HEK293 (cell line): ENCODE measurements at regions not wholly inside any gene's neighbourhood (a gene's known extent, or its start where the extent isn't known, plus 50 kb on each side); places are given as distances from the start of the nearest gene placed in this dataset.

Experiments used
- CTCF ChIA-PET: fragments of 350-600 bp; formaldehyde crosslinking; extraction: SDS; loops from one replicate; lab custom pipeline; 2021; ENCODE audit warnings: antibody characterized with exemption; lab: Yijun Ruan, JAX
- POLR2A ChIA-PET: fragments of 300-600 bp; formaldehyde crosslinking; extraction: SDS; loops from one replicate; lab custom pipeline; 2020; ENCODE audit warnings: antibody characterized with exemption, inconsistent platforms; lab: Yijun Ruan, JAX
- H3K27ac ChIP-seq: fragments of 200-500 bp; sonication (Bioruptor generic); 2 replicates; pipeline ENCODE4 v1.5.1; 2014; ENCODE audit warnings: low read depth, low read length, control low read depth, inconsistent platforms; ENCODE audit errors: extremely low read depth
- H3K36me3 ChIP-seq, 2 experiments: fragments of 200-500 bp in 1 of 2; sonication (Bioruptor generic) in 1 of 2; 1 replicate in 1 of 2; 2 replicates in 1 of 2; pipeline ENCODE4 v1.5.1; 2014 to 2017; ENCODE audit warnings: inconsistent platforms in 2 of 2, low read length in 2 of 2; ENCODE audit not compliant: control insufficient read depth in 2 of 2, insufficient read depth in 1 of 2
- H3K4me1 ChIP-seq: fragments of 200-500 bp; sonication (Bioruptor generic); 2 replicates; pipeline ENCODE4 v1.5.1; 2014; ENCODE audit warnings: mild to moderate bottlenecking, low read length, inconsistent platforms; ENCODE audit not compliant: control insufficient read depth, insufficient read depth
- H3K4me3 ChIP-seq: 2 replicates; pipeline ENCODE4 v1.5.1; 2011; ENCODE audit warnings: low read depth, mild to moderate bottlenecking, control low read depth, low read length, moderate library complexity
- H3K9me3 ChIP-seq: fragments of 200-500 bp; sonication (Bioruptor generic); 2 replicates; pipeline ENCODE4 v1.5.1; 2014; ENCODE audit warnings: low read depth, low read length, inconsistent platforms; ENCODE audit not compliant: control insufficient read depth, insufficient read depth
- GLIS1 ChIP-seq: fragments of 450-650 bp; formaldehyde crosslinking; IDR thresholded peaks from 2 replicates; pipeline ENCODE4 v1.5.1; 2016; ENCODE audit warnings: missing biosample characterization, missing genetic modification characterization
- HOXD13 ChIP-seq: sonication (generic); formaldehyde crosslinking; IDR thresholded peaks from 2 replicates; pipeline ENCODE4 v1.8.0; 2022; ENCODE audit warnings: missing genetic modification reagents, borderline replicate concordance
- PRDM1 ChIP-seq: fragments of 450-650 bp; formaldehyde crosslinking; IDR thresholded peaks from 2 replicates; pipeline ENCODE4; 2016; ENCODE audit warnings: missing biosample characterization, missing genetic modification characterization
- REPIN1 ChIP-seq: fragments of 450-650 bp; formaldehyde crosslinking; IDR thresholded peaks from 2 replicates; pipeline ENCODE4 v1.5.1; 2017; ENCODE audit warnings: missing biosample characterization, missing genetic modification characterization, low read depth
- SP2 ChIP-seq: fragments of 450-650 bp; formaldehyde crosslinking; IDR thresholded peaks from 2 replicates; pipeline ENCODE4 v1.5.1; 2016; ENCODE audit warnings: missing biosample characterization, missing genetic modification characterization
- YY1 ChIP-seq: fragments of 450-650 bp; formaldehyde crosslinking; IDR thresholded peaks from 2 replicates; pipeline ENCODE4 v1.5.1; 2018; ENCODE audit warnings: missing biosample characterization, missing genetic modification characterization
- ZEB2 ChIP-seq: fragments of 450-650 bp; formaldehyde crosslinking; IDR thresholded peaks from 2 replicates; pipeline ENCODE4 v1.5.1; 2016; ENCODE audit warnings: missing biosample characterization, missing genetic modification characterization
- ZNF24 ChIP-seq: fragments of 450-650 bp; formaldehyde crosslinking; IDR thresholded peaks from 2 replicates; pipeline ENCODE4 v1.5.1; 2016; ENCODE audit warnings: missing biosample characterization, missing genetic modification characterization
- ZNF280D ChIP-seq: fragments of 450-650 bp; formaldehyde crosslinking; IDR thresholded peaks from 2 replicates; pipeline ENCODE4 v1.5.1; 2016; ENCODE audit warnings: missing biosample characterization, missing genetic modification characterization
- ZNF350 ChIP-seq: fragments of 450-650 bp; formaldehyde crosslinking; IDR thresholded peaks from 2 replicates; pipeline ENCODE4 v1.5.0; 2017; ENCODE audit warnings: missing biosample characterization, mild to moderate bottlenecking, missing genetic modification characterization
- ZNF416 ChIP-seq: fragments of 450-650 bp; formaldehyde crosslinking; IDR thresholded peaks from 2 replicates; pipeline ENCODE4 v1.5.1; 2016; ENCODE audit warnings: missing biosample characterization, missing genetic modification characterization
- ZNF449 ChIP-seq: fragments of 450-650 bp; formaldehyde crosslinking; IDR thresholded peaks from 2 replicates; pipeline ENCODE4 v1.5.1; 2017; ENCODE audit warnings: missing biosample characterization, mild to moderate bottlenecking, missing genetic modification characterization, moderate library complexity
- ZNF501 ChIP-seq: fragments of 450-650 bp; formaldehyde crosslinking; IDR thresholded peaks from 2 replicates; pipeline ENCODE4 v1.5.1; 2016; ENCODE audit warnings: missing biosample characterization, missing genetic modification characterization
- ZNF529 ChIP-seq: fragments of 450-650 bp; formaldehyde crosslinking; IDR thresholded peaks from 2 replicates; pipeline ENCODE4 v1.5.1; 2017; ENCODE audit warnings: missing genetic modification characterization, missing biosample characterization; ENCODE audit not compliant: insufficient replicate concordance
- ZNF549 ChIP-seq: fragments of 450-650 bp; IDR thresholded peaks from 2 replicates; pipeline ENCODE4 v1.5.1; 2018; ENCODE audit warnings: missing biosample characterization, missing genetic modification characterization, mild to moderate bottlenecking, inconsistent platforms, moderate library complexity
- ZNF654 ChIP-seq: fragments of 450-650 bp; formaldehyde crosslinking; IDR thresholded peaks from 2 replicates; pipeline ENCODE4 v1.5.1; 2016; ENCODE audit warnings: low read depth, missing biosample characterization, missing genetic modification characterization
- ZNF776 ChIP-seq: fragments of 450-650 bp; formaldehyde crosslinking; IDR thresholded peaks from 2 replicates; pipeline ENCODE4 v1.5.0; 2017; ENCODE audit warnings: missing biosample characterization, missing genetic modification characterization, borderline replicate concordance
- ZNF792 ChIP-seq: fragments of 450-650 bp; formaldehyde crosslinking; IDR thresholded peaks from 2 replicates; pipeline ENCODE4 v1.5.1; 2016; ENCODE audit warnings: missing biosample characterization, missing genetic modification characterization
- TF ChIP-seq, protein P1 (sequence below): IDR thresholded peaks from 2 replicates; pipeline ENCODE4 v1.6.1; 2011; ENCODE audit warnings: mild to moderate bottlenecking, low read depth, low read length, borderline replicate concordance
- TF ChIP-seq, protein P2 (sequence below): fragments of 450-650 bp; formaldehyde crosslinking; IDR thresholded peaks from 2 replicates; pipeline ENCODE4 v1.5.1; 2016; ENCODE audit warnings: missing biosample characterization, missing genetic modification characterization, borderline replicate concordance
- TF ChIP-seq, protein P3 (sequence below): fragments of 450-650 bp; formaldehyde crosslinking; IDR thresholded peaks from 2 replicates; pipeline ENCODE4 v1.5.1; 2016; ENCODE audit warnings: missing biosample characterization, missing genetic modification characterization
- TF ChIP-seq, protein P4 (sequence below): fragments of 450-650 bp; formaldehyde crosslinking; IDR thresholded peaks from 2 replicates; pipeline ENCODE4 v1.5.1; 2016; ENCODE audit warnings: missing biosample characterization, missing genetic modification characterization

GRCh38 chr7:80078159-80078731 is 56.4 kb upstream of the GNAI1 start:
- Histone ChIP-seq H3K27ac (no peak overlapping the region), H3K4me1 (0 out of 2 replicates have a peak, but pooled peaks cover 5% of the 10 kb centered on the region), H3K36me3 (no peaks in the 10 kb centered on the region), H3K9me3 (no peaks in the 10 kb centered on the region), H3K4me3 (no peak overlapping the region)
- ChIA-PET CTCF (interaction anchor here (0.7 to 1.5 kb wide), 2 partner anchors 18 to 148 kb away, joined by 3 read pairs; no protein-coding TSS in a partner anchor), POLR2A (no interaction called here)
- TF ChIP-seq YY1 (tag by site-specific recombination) (no peak), PRDM1 (no peak), ZNF776 (tag by site-specific recombination) (no peak), ZNF350 (tag by site-specific recombination) (no peak), ZNF449 (tag by site-specific recombination) (no peak), ZNF280D (no peak), ZNF654 (tag by site-specific recombination) (no peak), GLIS1 (tag by site-specific recombination) (peak; percentile 76)

DNA sequence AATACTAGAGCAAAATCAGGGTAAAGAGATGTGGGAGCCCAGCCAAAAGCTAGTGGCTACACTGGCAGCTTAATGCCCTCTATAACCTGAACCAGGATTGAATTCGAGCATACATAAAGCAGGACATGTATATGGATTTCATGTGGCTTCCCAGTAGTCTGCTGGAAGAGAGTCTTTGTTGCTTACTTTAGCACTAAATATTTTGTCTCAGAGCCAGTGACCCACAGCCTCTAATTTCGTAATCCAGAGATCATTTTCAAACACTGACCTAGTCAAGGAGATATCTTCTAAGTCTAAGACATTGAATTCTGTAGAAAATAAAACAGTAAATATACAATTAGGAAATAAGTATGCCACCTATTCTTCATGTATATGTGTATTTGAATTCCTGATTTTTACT is 64.2 kb upstream of the GNAI1 start:
- H3K9me3 ChIP-seq, result no peaks in the 10 kb centered on the region
- no peak overlapping the region for H3K4me3 ChIP-seq
- no peak overlapping the region for H3K27ac ChIP-seq
- H3K36me3 ChIP-seq, result no peaks in the 10 kb centered on the region
- H3K4me1 ChIP-seq, result no peaks in the 10 kb centered on the region
- ChIA-PET CTCF (interaction anchor here (0.7 kb wide), 1 partner anchor 10 kb away, joined by 3 read pairs; no protein-coding TSS in a partner anchor), POLR2A (no interaction called here)
- no peak for TF ChIP-seq ZNF529 (tag by site-specific recombination)
- TF ChIP-seq, protein P1, sequence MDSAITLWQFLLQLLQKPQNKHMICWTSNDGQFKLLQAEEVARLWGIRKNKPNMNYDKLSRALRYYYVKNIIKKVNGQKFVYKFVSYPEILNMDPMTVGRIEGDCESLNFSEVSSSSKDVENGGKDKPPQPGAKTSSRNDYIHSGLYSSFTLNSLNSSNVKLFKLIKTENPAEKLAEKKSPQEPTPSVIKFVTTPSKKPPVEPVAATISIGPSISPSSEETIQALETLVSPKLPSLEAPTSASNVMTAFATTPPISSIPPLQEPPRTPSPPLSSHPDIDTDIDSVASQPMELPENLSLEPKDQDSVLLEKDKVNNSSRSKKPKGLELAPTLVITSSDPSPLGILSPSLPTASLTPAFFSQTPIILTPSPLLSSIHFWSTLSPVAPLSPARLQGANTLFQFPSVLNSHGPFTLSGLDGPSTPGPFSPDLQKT, result no peak
- no peak for TF ChIP-seq ZNF416
- no peak for TF ChIP-seq ZNF549 (tag by site-specific recombination)
- TF ChIP-seq SP2, result no peak
- TF ChIP-seq, protein P2, sequence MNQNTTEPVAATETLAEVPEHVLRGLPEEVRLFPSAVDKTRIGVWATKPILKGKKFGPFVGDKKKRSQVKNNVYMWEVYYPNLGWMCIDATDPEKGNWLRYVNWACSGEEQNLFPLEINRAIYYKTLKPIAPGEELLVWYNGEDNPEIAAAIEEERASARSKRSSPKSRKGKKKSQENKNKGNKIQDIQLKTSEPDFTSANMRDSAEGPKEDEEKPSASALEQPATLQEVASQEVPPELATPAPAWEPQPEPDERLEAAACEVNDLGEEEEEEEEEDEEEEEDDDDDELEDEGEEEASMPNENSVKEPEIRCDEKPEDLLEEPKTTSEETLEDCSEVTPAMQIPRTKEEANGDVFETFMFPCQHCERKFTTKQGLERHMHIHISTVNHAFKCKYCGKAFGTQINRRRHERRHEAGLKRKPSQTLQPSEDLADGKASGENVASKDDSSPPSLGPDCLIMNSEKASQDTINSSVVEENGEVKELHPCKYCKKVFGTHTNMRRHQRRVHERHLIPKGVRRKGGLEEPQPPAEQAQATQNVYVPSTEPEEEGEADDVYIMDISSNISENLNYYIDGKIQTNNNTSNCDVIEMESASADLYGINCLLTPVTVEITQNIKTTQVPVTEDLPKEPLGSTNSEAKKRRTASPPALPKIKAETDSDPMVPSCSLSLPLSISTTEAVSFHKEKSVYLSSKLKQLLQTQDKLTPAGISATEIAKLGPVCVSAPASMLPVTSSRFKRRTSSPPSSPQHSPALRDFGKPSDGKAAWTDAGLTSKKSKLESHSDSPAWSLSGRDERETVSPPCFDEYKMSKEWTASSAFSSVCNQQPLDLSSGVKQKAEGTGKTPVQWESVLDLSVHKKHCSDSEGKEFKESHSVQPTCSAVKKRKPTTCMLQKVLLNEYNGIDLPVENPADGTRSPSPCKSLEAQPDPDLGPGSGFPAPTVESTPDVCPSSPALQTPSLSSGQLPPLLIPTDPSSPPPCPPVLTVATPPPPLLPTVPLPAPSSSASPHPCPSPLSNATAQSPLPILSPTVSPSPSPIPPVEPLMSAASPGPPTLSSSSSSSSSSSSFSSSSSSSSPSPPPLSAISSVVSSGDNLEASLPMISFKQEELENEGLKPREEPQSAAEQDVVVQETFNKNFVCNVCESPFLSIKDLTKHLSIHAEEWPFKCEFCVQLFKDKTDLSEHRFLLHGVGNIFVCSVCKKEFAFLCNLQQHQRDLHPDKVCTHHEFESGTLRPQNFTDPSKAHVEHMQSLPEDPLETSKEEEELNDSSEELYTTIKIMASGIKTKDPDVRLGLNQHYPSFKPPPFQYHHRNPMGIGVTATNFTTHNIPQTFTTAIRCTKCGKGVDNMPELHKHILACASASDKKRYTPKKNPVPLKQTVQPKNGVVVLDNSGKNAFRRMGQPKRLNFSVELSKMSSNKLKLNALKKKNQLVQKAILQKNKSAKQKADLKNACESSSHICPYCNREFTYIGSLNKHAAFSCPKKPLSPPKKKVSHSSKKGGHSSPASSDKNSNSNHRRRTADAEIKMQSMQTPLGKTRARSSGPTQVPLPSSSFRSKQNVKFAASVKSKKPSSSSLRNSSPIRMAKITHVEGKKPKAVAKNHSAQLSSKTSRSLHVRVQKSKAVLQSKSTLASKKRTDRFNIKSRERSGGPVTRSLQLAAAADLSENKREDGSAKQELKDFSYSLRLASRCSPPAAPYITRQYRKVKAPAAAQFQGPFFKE (tag by site-specific recombination), result no peak
- TF ChIP-seq HOXD13 (CRISPR knock-in tag), result no peak
- TF ChIP-seq, protein P3, sequence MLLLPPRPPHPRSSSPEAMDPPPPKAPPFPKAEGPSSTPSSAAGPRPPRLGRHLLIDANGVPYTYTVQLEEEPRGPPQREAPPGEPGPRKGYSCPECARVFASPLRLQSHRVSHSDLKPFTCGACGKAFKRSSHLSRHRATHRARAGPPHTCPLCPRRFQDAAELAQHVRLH (tag by site-specific recombination), result no peak
- TF ChIP-seq, protein P4, sequence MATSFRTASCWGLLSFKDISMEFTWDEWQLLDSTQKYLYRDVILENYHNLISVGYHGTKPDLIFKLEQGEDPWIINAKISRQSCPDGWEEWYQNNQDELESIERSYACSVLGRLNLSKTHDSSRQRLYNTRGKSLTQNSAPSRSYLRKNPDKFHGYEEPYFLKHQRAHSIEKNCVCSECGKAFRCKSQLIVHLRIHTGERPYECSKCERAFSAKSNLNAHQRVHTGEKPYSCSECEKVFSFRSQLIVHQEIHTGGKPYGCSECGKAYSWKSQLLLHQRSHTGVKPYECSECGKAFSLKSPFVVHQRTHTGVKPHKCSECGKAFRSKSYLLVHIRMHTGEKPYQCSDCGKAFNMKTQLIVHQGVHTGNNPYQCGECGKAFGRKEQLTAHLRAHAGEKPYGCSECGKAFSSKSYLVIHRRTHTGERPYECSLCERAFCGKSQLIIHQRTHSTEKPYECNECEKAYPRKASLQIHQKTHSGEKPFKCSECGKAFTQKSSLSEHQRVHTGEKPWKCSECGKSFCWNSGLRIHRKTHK, result no peak
- TF ChIP-seq REPIN1 (tag by site-specific recombination), result no peak
- TF ChIP-seq ZNF24, result no peak
- TF ChIP-seq ZNF501 (tag by site-specific recombination), result no peak
- TF ChIP-seq ZNF792 (tag by site-specific recombination), result no peak
- no peak for TF ChIP-seq ZEB2
